HL-60 (cell line): ENCODE measurements at regions not wholly inside any gene's neighbourhood (a gene's known extent, or its start where the extent isn't known, plus 50 kb on each side); places are given as distances from the start of the nearest gene placed in this dataset.

Source experiments
- CTCF ChIP-seq: IDR thresholded peaks from one replicate; pipeline ENCODE4 v1.5.1; 2011; ENCODE audit warnings: low read length, control low read depth, inconsistent platforms; ENCODE audit not compliant: insufficient read depth
- POLR2AphosphoS5 ChIP-seq: IDR thresholded peaks from 2 replicates; pipeline ENCODE4 v1.6.1; 2012; ENCODE audit warnings: low read depth
- REST ChIP-seq: IDR thresholded peaks from 2 replicates; pipeline ENCODE4 v1.6.1; 2012; ENCODE audit warnings: low read depth; ENCODE audit not compliant: insufficient replicate concordance

GRCh38 chr3:64411101-64411500 lies 185.8 kb upstream of the PRICKLE2 start:
- TF ChIP-seq CTCF (no peak), POLR2AphosphoS5 (no peak), REST (no peak)
